GM12864 (cell line): ENCODE measurements at regions not wholly inside any gene's neighbourhood (a gene's known extent, or its start where the extent isn't known, plus 50 kb on each side); places are given as distances from the start of the nearest gene placed in this dataset.

Source experiments
- DNase-seq: peaks from one replicate; pipeline ENCODE4 v3.0.0-alpha.2; 2011; ENCODE audit warnings: low read depth
- H3K4me3 ChIP-seq: 2 replicates; pipeline ENCODE4 v1.5.1; 2011; ENCODE audit warnings: mild to moderate bottlenecking, low read depth, low read length, control low read depth
- TF ChIP-seq, protein P1 (sequence below): IDR thresholded peaks from 2 replicates; pipeline ENCODE4 v1.5.1; 2011; ENCODE audit warnings: low read depth, mild to moderate bottlenecking, moderate library complexity, low read length, control low read depth, inconsistent platforms; ENCODE audit errors: missing control alignments

- no peak for DNase-seq
- H3K4me3 ChIP-seq: no peak overlapping the region
- TF ChIP-seq, protein P1, sequence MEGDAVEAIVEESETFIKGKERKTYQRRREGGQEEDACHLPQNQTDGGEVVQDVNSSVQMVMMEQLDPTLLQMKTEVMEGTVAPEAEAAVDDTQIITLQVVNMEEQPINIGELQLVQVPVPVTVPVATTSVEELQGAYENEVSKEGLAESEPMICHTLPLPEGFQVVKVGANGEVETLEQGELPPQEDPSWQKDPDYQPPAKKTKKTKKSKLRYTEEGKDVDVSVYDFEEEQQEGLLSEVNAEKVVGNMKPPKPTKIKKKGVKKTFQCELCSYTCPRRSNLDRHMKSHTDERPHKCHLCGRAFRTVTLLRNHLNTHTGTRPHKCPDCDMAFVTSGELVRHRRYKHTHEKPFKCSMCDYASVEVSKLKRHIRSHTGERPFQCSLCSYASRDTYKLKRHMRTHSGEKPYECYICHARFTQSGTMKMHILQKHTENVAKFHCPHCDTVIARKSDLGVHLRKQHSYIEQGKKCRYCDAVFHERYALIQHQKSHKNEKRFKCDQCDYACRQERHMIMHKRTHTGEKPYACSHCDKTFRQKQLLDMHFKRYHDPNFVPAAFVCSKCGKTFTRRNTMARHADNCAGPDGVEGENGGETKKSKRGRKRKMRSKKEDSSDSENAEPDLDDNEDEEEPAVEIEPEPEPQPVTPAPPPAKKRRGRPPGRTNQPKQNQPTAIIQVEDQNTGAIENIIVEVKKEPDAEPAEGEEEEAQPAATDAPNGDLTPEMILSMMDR: no peak
Measured at GRCh38 chr21:20311234-20311787, 686.9 kb upstream of the NCAM2 start.

GRCh38 chr21:20313013-20313412 lies 685.2 kb upstream of the NCAM2 start:
- TF ChIP-seq, protein P1: no peak
- no peak overlapping the region for H3K4me3 ChIP-seq
- DNase-seq: no peak

- TF ChIP-seq, protein P1: no peak
- no peak for DNase-seq
- H3K4me3 ChIP-seq: no peak overlapping the region
Measured at GRCh38 chr21:20315042-20315441, 683.2 kb upstream of the NCAM2 start.

DNA sequence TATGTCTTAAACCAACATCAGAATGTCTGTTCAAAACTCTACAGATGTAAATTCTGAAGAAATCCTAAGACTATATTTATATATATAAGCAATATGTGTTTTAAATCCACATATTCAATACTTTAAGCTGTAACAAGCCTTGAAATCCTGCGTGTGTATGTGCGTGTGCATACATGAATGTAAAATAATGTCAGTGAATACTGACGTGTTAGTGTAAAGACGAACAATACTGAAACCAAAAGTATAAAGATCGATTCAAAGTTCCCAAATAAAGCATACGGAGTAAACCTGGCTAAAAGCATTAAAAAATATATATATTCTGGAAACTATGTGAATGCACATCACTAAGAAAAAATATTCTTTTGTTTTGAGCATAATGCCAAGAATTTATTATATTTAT lies 668.6 kb upstream of the NCAM2 start:
- DNase-seq: no peak
- H3K4me3 ChIP-seq: no peak overlapping the region
- TF ChIP-seq, protein P1: no peak

GRCh38 chr21:20330652-20331051 lies 667.6 kb upstream of the NCAM2 start:
- DNase-seq: no peak
- TF ChIP-seq, protein P1: no peak
- no peak overlapping the region for H3K4me3 ChIP-seq

GRCh38 chr21:20334585-20334984 lies 663.6 kb upstream of the NCAM2 start:
- H3K4me3 ChIP-seq: no peak overlapping the region
- DNase-seq: no peak
- TF ChIP-seq, protein P1: no peak

- no peak for DNase-seq
- H3K4me3 ChIP-seq: no peak overlapping the region
- TF ChIP-seq, protein P1: no peak
Measured at GRCh38 chr21:20341431-20341830, 656.8 kb upstream of the NCAM2 start.
